ENCODE measurements at regions not wholly inside any gene's neighbourhood (a gene's known extent, or its start where the extent isn't known, plus 50 kb on each side); places are given as distances from the start of the nearest gene placed in this dataset.

DNA sequence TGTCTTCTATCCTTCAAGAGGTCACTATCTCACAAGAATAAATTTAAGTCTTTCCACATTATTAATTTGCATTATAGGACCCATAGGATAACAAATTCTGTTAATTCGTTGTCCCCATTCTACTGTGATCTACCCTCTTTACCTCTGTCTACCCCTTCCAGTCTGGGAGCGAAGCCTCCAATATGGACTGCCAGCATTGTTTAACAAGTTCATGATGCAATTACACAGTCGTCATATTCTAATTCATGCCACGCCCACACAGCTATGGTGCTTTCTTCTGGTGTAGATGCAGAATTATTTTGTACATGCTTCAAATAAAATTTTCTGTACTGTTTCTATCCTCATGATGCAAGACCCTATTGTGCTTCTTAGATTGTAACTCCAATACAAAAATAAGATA is 178.3 kb upstream of the PALMD start:
- H3K79me1 ChIP-seq (ENCODE audit: low read depth, low read length), result no peaks in the 10 kb centered on the region
- H3K4ac ChIP-seq (replicated peaks; ENCODE audit: insufficient read length, low read depth, low read length), result no peak overlapping the region
- no peak overlapping the region for H2BK120ac ChIP-seq (replicated peaks; ENCODE audit: low read depth, low read length)
- no peaks in the 10 kb centered on the region for H3K36me3 ChIP-seq (ENCODE audit: control insufficient read depth in 2 of 4, insufficient read depth in 4 of 4, low read length in 3 of 4)
- no peak overlapping the region for H3K23ac ChIP-seq (ENCODE audit: insufficient read length)
- H2AFZ ChIP-seq (ENCODE audit: low read length), result no peak overlapping the region
- no peak overlapping the region for H2BK20ac ChIP-seq (ENCODE audit: low read length)
- TF ChIP-seq RNF2 (IDR thresholded peaks at IDR 0.05; ENCODE audit: borderline replicate concordance, low read depth, low read length, missing control alignments, poor library complexity, severe bottlenecking), result no peak
- no peak for TF ChIP-seq EP300 (IDR thresholded peaks at IDR 0.05; ENCODE audit: borderline replicate concordance in 1 of 2, low read depth in 2 of 2, low read length in 2 of 2)
- TF ChIP-seq SAP30 (IDR thresholded peaks at IDR 0.05; ENCODE audit: insufficient read depth, insufficient replicate concordance, low read length), result no peak
- TF ChIP-seq SIRT6 (IDR thresholded peaks at IDR 0.05; ENCODE audit: low read length), result no peak
- H2AK5ac ChIP-seq (ENCODE audit: low read depth, low read length), result no peak overlapping the region
- no peak overlapping the region for H4K5ac ChIP-seq (ENCODE audit: insufficient read length, low read depth, low read length)
- no peak overlapping the region for H3K56ac ChIP-seq (replicated peaks; ENCODE audit: insufficient read length, low read depth, low read length)
- H3K9me3 ChIP-seq (ENCODE audit: insufficient read depth in 2 of 2, low read depth in 1 of 2, low read length in 1 of 2), result no peaks in the 10 kb centered on the region
- no peak overlapping the region for H3K27ac ChIP-seq (ENCODE audit: low read depth, low read length)
- no peaks in the 10 kb centered on the region for H4K20me1 ChIP-seq (replicated peaks in 1 of 2; ENCODE audit: control insufficient read depth in 1 of 2, insufficient read depth in 2 of 2, low read length in 2 of 2)
- H3K4me2 ChIP-seq (ENCODE audit: insufficient read depth in 1 of 2, low read depth in 2 of 2, low read length in 2 of 2), result no peak overlapping the region
- H3K4me1 ChIP-seq (replicated peaks in 1 of 4; ENCODE audit: control insufficient read depth in 3 of 4, insufficient read depth in 4 of 4, low read length in 3 of 4), result no peaks in the 10 kb centered on the region
- no peak overlapping the region for H4K8ac ChIP-seq (ENCODE audit: extremely low read depth, insufficient read depth, low read length)
- FAIRE-seq (no peak), DNase-seq (ENCODE audit: low read depth in 1 of 2, low spot score in 2 of 2) (no peak)
- ChIA-PET POLR2A (ENCODE audit: partially characterized antibody) (no interaction called here), CTCF (ENCODE audit: partially characterized antibody) (no interaction called here)
- no peak overlapping the region for H3K9ac ChIP-seq (replicated peaks in 1 of 4; ENCODE audit: extremely low read depth in 1 of 4, low read depth in 3 of 4, low read length in 3 of 4)
- no peak overlapping the region for H3K4me3 ChIP-seq (ENCODE audit: extremely low read depth in 1 of 4, insufficient read depth in 2 of 4, low read depth in 3 of 4, low read length in 4 of 4)
- no peak overlapping the region for H3K14ac ChIP-seq (ENCODE audit: insufficient read length)
- H2BK15ac ChIP-seq (ENCODE audit: low read length), result no peak overlapping the region
- H3K79me2 ChIP-seq (ENCODE audit: control insufficient read depth in 1 of 2, insufficient read depth in 2 of 2, low read length in 2 of 2), result no peaks in the 10 kb centered on the region
- no peaks in the 10 kb centered on the region for H3K23me2 ChIP-seq (ENCODE audit: low read depth, low read length)
- H3K18ac ChIP-seq (ENCODE audit: extremely low read depth, low read length), result no peak overlapping the region
- WGBS, 2 experiments (ENCODE audit: extremely low coverage in 1 of 2, insufficient coverage in 1 of 2, insufficient read length in 1 of 2, insufficient replicate concordance in 2 of 2, low coverage in 1 of 2, low lambda C conversion rate in 2 of 2, missing lambda C conversion rate in 1 of 2), result 93% methylated on average over 4 of the region's 4 CpGs; no CpG with 5 or more reads in 1 of the 2 experiments
- H2BK5ac ChIP-seq (ENCODE audit: low read depth, low read length), result no peak overlapping the region
- no peak overlapping the region for H4K91ac ChIP-seq (replicated peaks; ENCODE audit: insufficient read length, low read length)
- no peak overlapping the region for H2BK12ac ChIP-seq (ENCODE audit: low read depth, low read length)
- no peaks in the 10 kb centered on the region for H3K27me3 ChIP-seq (replicated peaks in 1 of 4; ENCODE audit: control insufficient read depth in 3 of 4, extremely low read depth in 1 of 4, insufficient read depth in 3 of 4, low read length in 3 of 4)
